GM18909 (cell line): ENCODE measurements at regions not wholly inside any gene's neighbourhood (a gene's known extent, or its start where the extent isn't known, plus 50 kb on each side); places are given as distances from the start of the nearest gene placed in this dataset.

Experiments used
- ATAC-seq: cut with Tn5 transposase; IDR thresholded peaks from one replicate; pipeline ENCODE4 v1.9.1; 2021; ENCODE audit warnings: mild to moderate bottlenecking; ENCODE audit not compliant: unreplicated experiment, poor library complexity

GRCh38 chr3:130259166-130259874 is 86.2 kb upstream of the COL6A5 start:
- no peak for ATAC-seq

- no peak for ATAC-seq
These were observed 84.6 kb upstream of the COL6A5 start for GRCh38 chr3:130260918-130261317.

GRCh38 chr3:130263708-130264107 is 81.8 kb upstream of the COL6A5 start:
- no peak for ATAC-seq

- no peak for ATAC-seq
These were observed 78.7 kb upstream of the COL6A5 start for GRCh38 chr3:130266817-130267216.

GRCh38 chr3:130276203-130276803 is 69.2 kb upstream of the COL6A5 start:
- ATAC-seq = peak; percentile 69

GRCh38 chr3:130288670-130289069 is 56.8 kb upstream of the COL6A5 start:
- ATAC-seq = no peak

GRCh38 chr3:130291148-130291547 is 54.3 kb upstream of the COL6A5 start:
- no peak for ATAC-seq

GRCh38 chr3:130293247-130293646 is 52.2 kb upstream of the COL6A5 start:
- no peak for ATAC-seq
